Keratinocyte (primary cell): ENCODE measurements at regions not wholly inside any gene's neighbourhood (a gene's known extent, or its start where the extent isn't known, plus 50 kb on each side); places are given as distances from the start of the nearest gene placed in this dataset.

Experiments used
- EZH2 ChIP-seq: IDR thresholded peaks from one replicate; pipeline ENCODE4 v1.6.1; 2012; ENCODE audit warnings: inconsistent platforms, mild to moderate bottlenecking, low read length, moderate library complexity
- TF ChIP-seq, protein P1 (sequence below), 3 experiments: IDR thresholded peaks in 1 of 3; conservative IDR thresholded peaks in 1 of 3; optimal IDR thresholded peaks in 1 of 3; 2 replicates in 2 of 3; 3 replicates in 1 of 3; pipeline versions ENCODE3 to v1.5.1; 2011; ENCODE audit warnings: low read length in 3 of 3, mild to moderate bottlenecking in 3 of 3, moderate library complexity in 2 of 3, control low read depth in 1 of 3, inconsistent platforms in 1 of 3; ENCODE audit not compliant: insufficient read depth in 2 of 3; ENCODE audit errors: extremely low read depth in 1 of 3

DNA sequence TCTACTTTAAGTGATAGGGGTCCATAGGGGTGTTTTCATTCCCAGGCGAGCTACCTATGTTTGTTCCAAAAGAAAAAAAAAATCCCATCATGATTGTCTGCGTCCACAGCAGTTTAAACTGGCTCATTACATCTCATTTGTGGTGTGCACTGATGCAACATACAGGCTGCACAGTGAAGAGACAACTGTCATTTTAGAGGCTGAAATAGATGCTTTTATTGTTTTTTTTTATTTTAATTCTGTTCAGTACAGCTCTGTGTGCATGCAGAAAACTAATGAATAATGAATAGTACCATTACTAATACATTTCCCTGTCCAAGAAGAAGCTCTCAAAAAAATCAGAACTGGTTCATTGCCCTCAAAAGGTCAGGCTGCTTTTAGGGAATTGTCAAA, 92.8 kb upstream of the ZNF516 start:
- TF ChIP-seq, protein P1, sequence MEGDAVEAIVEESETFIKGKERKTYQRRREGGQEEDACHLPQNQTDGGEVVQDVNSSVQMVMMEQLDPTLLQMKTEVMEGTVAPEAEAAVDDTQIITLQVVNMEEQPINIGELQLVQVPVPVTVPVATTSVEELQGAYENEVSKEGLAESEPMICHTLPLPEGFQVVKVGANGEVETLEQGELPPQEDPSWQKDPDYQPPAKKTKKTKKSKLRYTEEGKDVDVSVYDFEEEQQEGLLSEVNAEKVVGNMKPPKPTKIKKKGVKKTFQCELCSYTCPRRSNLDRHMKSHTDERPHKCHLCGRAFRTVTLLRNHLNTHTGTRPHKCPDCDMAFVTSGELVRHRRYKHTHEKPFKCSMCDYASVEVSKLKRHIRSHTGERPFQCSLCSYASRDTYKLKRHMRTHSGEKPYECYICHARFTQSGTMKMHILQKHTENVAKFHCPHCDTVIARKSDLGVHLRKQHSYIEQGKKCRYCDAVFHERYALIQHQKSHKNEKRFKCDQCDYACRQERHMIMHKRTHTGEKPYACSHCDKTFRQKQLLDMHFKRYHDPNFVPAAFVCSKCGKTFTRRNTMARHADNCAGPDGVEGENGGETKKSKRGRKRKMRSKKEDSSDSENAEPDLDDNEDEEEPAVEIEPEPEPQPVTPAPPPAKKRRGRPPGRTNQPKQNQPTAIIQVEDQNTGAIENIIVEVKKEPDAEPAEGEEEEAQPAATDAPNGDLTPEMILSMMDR (optimal IDR thresholded peaks at IDR 0.05 in 1 of 3, IDR thresholded peaks at IDR 0.05 in 1 of 3, conservative IDR thresholded peaks at IDR 0.05 in 1 of 3; ENCODE audit: extremely low read depth in 1 of 3, insufficient read depth in 2 of 3, low read length in 3 of 3): no peak
- TF ChIP-seq EZH2: no peak
